Neural progenitor cell (in vitro differentiated cells): ENCODE measurements at regions not wholly inside any gene's neighbourhood (a gene's known extent, or its start where the extent isn't known, plus 50 kb on each side); places are given as distances from the start of the nearest gene placed in this dataset.

ENCODE experiments used
- DNase-seq: peaks from one replicate; pipeline ENCODE4 v3.0.0-alpha.2; 2016; ENCODE audit warnings: low spot score
- H2AFZ ChIP-seq: fragments of 200-600 bp; sonication (generic); replicated peaks from 2 replicates; pipeline ENCODE4 v1.6.1; 2016; ENCODE audit warnings: antibody characterized with exemption
- H3F3A ChIP-seq: fragments of 200-600 bp; sonication (generic); 2 replicates; pipeline ENCODE4 v1.6.1; 2016; ENCODE audit warnings: antibody characterized with exemption, low read depth
- H3K27ac ChIP-seq: fragments of 200-600 bp; sonication (generic); 2 replicates; pipeline ENCODE4 v1.5.1; 2016; ENCODE audit warnings: mild to moderate bottlenecking
- H3K27me3 ChIP-seq: fragments of 200-600 bp; sonication (generic); 2 replicates; pipeline ENCODE4 v1.6.1; 2016; ENCODE audit warnings: mild to moderate bottlenecking, moderate library complexity
- H3K36me3 ChIP-seq: fragments of 200-600 bp; sonication (generic); 2 replicates; pipeline ENCODE4 v1.5.1; 2016
- H3K4me1 ChIP-seq: fragments of 200-600 bp; sonication (generic); 2 replicates; pipeline ENCODE4 v1.6.1; 2016; ENCODE audit warnings: mixed run types
- H3K4me2 ChIP-seq: fragments of 200-600 bp; sonication (generic); 2 replicates; pipeline ENCODE4 v1.6.1; 2016
- H3K4me3 ChIP-seq: fragments of 200-600 bp; sonication (generic); 2 replicates; pipeline ENCODE4 v1.5.1; 2016
- H3K79me2 ChIP-seq: fragments of 200-600 bp; sonication (generic); 2 replicates; pipeline ENCODE4 v1.6.1; 2016; ENCODE audit warnings: low read depth
- H3K9ac ChIP-seq: fragments of 200-600 bp; sonication (generic); 2 replicates; pipeline ENCODE4 v1.6.1; 2016
- H3K9me3 ChIP-seq: fragments of 200-600 bp; sonication (generic); 2 replicates; pipeline ENCODE4 v1.5.1; 2016; ENCODE audit warnings: low read depth
- H4K20me1 ChIP-seq: fragments of 200-600 bp; sonication (generic); 2 replicates; pipeline ENCODE4 v1.6.1; 2016; ENCODE audit warnings: low read depth
- H3K27ac Mint-ChIP-seq: 3 replicates; pipeline ENCODE4 v1.8.0; 2021; ENCODE audit warnings: mixed read lengths
- H3K27me3 Mint-ChIP-seq: 2 replicates; pipeline ENCODE4 v1.8.0; 2022; ENCODE audit warnings: low read depth, mild to moderate bottlenecking, inconsistent platforms, moderate library complexity, mixed read lengths; ENCODE audit not compliant: insufficient read depth
- H3K36me3 Mint-ChIP-seq: 3 replicates; pipeline ENCODE4 v1.8.0; 2021; ENCODE audit warnings: mixed read lengths
- H3K4me1 Mint-ChIP-seq: 3 replicates; pipeline ENCODE4 v1.8.0; 2021; ENCODE audit warnings: mixed read lengths
- H3K4me3 Mint-ChIP-seq: 3 replicates; pipeline ENCODE4 v1.8.0; 2021; ENCODE audit warnings: mild to moderate bottlenecking, moderate library complexity, mixed read lengths
- H3K9me3 Mint-ChIP-seq: 3 replicates; pipeline ENCODE4 v1.8.0; 2020; ENCODE audit warnings: mixed read lengths
- EZH2 ChIP-seq: fragments of 200-600 bp; sonication (generic); IDR thresholded peaks from 2 replicates; pipeline ENCODE4 v1.6.1; 2017; ENCODE audit warnings: antibody characterized with exemption, mild to moderate bottlenecking, moderate library complexity
- EZH2phosphoT487 ChIP-seq: fragments of 200-600 bp; sonication (generic); IDR thresholded peaks from 2 replicates; pipeline ENCODE4 v1.6.1; 2017; ENCODE audit warnings: antibody characterized with exemption
- TF ChIP-seq, protein P1 (sequence below): fragments of 200-600 bp; sonication (generic); IDR thresholded peaks from 2 replicates; pipeline ENCODE4 v1.5.1; 2017; ENCODE audit warnings: antibody characterized with exemption, mild to moderate bottlenecking

DNA sequence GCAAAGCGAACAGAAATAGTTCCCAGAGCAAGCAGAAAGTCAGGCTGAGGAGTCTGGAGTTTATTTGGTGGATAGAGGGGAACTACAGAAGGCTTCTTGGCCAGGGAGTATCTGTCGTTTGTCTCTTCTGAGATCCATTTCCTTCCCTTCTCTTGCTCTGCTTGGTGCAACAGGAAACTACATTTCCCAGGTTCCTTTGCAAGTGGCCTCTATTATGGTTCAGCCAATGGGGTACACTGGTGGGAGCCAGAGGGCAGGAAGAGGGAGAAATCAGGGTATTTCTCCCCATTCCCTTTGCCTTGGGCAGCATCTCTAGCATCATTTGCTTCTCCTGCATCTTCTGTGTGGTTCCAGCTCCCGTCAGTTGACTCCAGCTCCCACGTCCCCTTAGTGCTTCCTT, 142.1 kb downstream of the BCOR start:
- H3K4me3 Mint-ChIP-seq = no peak overlapping the region
- H3K9me3 ChIP-seq = no peaks in the 10 kb centered on the region
- peaks cover 16% of the 10 kb centered on the region for H3K4me1 Mint-ChIP-seq
- no peaks in the 10 kb centered on the region for H4K20me1 ChIP-seq
- H3K4me3 ChIP-seq = no peak overlapping the region
- no peak overlapping the region for H3K27ac Mint-ChIP-seq
- peaks cover 18% of the 10 kb centered on the region for H3K4me1 ChIP-seq
- H3K9me3 Mint-ChIP-seq = peaks cover 17% of the 10 kb centered on the region
- no peaks in the 10 kb centered on the region for H3K79me2 ChIP-seq
- no peak for TF ChIP-seq EZH2phosphoT487
- no peak for TF ChIP-seq EZH2
- TF ChIP-seq, protein P1, sequence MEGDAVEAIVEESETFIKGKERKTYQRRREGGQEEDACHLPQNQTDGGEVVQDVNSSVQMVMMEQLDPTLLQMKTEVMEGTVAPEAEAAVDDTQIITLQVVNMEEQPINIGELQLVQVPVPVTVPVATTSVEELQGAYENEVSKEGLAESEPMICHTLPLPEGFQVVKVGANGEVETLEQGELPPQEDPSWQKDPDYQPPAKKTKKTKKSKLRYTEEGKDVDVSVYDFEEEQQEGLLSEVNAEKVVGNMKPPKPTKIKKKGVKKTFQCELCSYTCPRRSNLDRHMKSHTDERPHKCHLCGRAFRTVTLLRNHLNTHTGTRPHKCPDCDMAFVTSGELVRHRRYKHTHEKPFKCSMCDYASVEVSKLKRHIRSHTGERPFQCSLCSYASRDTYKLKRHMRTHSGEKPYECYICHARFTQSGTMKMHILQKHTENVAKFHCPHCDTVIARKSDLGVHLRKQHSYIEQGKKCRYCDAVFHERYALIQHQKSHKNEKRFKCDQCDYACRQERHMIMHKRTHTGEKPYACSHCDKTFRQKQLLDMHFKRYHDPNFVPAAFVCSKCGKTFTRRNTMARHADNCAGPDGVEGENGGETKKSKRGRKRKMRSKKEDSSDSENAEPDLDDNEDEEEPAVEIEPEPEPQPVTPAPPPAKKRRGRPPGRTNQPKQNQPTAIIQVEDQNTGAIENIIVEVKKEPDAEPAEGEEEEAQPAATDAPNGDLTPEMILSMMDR = no peak
- no peaks in the 10 kb centered on the region for H3K27me3 ChIP-seq
- H3F3A ChIP-seq = no peaks in the 10 kb centered on the region
- H3K36me3 Mint-ChIP-seq = no peaks in the 10 kb centered on the region
- H2AFZ ChIP-seq = peak overlapping the region; percentile 74
- no peak overlapping the region for H3K4me2 ChIP-seq
- H3K36me3 ChIP-seq = no peaks in the 10 kb centered on the region
- peak; percentile 23 for DNase-seq
- H3K9ac ChIP-seq = no peak overlapping the region
- H3K27me3 Mint-ChIP-seq = peaks cover 3% of the 10 kb centered on the region
- H3K27ac ChIP-seq = no peak overlapping the region

GRCh38 chrX:39956803-39957394, 140.9 kb downstream of the BCOR start:
- H3K9me3 Mint-ChIP-seq = peaks cover 16% of the 10 kb centered on the region
- Histone ChIP-seq H3K27me3 (no peaks in the 10 kb centered on the region), H4K20me1 (no peaks in the 10 kb centered on the region), H2AFZ (no peak overlapping the region), H3F3A (no peaks in the 10 kb centered on the region), H3K4me1 (peaks cover 18% of the 10 kb centered on the region), H3K27ac (no peak overlapping the region), H3K9me3 (no peaks in the 10 kb centered on the region), H3K36me3 (no peaks in the 10 kb centered on the region), H3K9ac (no peak overlapping the region), H3K4me2 (no peak overlapping the region), H3K4me3 (no peak overlapping the region), H3K79me2 (no peaks in the 10 kb centered on the region)
- peaks cover 16% of the 10 kb centered on the region for H3K4me1 Mint-ChIP-seq
- no peak overlapping the region for H3K27ac Mint-ChIP-seq
- no peak for DNase-seq
- H3K27me3 Mint-ChIP-seq = peaks cover 2% of the 10 kb centered on the region
- H3K36me3 Mint-ChIP-seq = no peaks in the 10 kb centered on the region
- TF ChIP-seq, protein P1 = no peak
- no peak for TF ChIP-seq EZH2
- no peak for TF ChIP-seq EZH2phosphoT487
- H3K4me3 Mint-ChIP-seq = no peak overlapping the region

- Mint-ChIP-seq H3K4me1 (peaks cover 16% of the 10 kb centered on the region), H3K27ac (no peak overlapping the region), H3K27me3 (peaks cover 3% of the 10 kb centered on the region), H3K36me3 (no peaks in the 10 kb centered on the region), H3K4me3 (no peak overlapping the region), H3K9me3 (peaks cover 16% of the 10 kb centered on the region)
- no peak overlapping the region for H3K9ac ChIP-seq
- H3K36me3 ChIP-seq = no peaks in the 10 kb centered on the region
- no peak overlapping the region for H3K27ac ChIP-seq
- no peaks in the 10 kb centered on the region for H3K79me2 ChIP-seq
- no peak overlapping the region for H2AFZ ChIP-seq
- no peak for TF ChIP-seq EZH2phosphoT487
- TF ChIP-seq, protein P1 = no peak
- no peak overlapping the region for H3K4me3 ChIP-seq
- peaks cover 17% of the 10 kb centered on the region for H3K4me1 ChIP-seq
- no peaks in the 10 kb centered on the region for H3F3A ChIP-seq
- no peaks in the 10 kb centered on the region for H4K20me1 ChIP-seq
- H3K4me2 ChIP-seq = no peak overlapping the region
- DNase-seq = no peak
- no peaks in the 10 kb centered on the region for H3K27me3 ChIP-seq
- H3K9me3 ChIP-seq = no peaks in the 10 kb centered on the region
Observed at GRCh38 chrX:39957816-39958566, 139.8 kb downstream of the BCOR start.
